SU-DHL-6 (cell line): ENCODE measurements at regions not wholly inside any gene's neighbourhood (a gene's known extent, or its start where the extent isn't known, plus 50 kb on each side); places are given as distances from the start of the nearest gene placed in this dataset.

Experiments used
- H2AFZ ChIP-seq: fragments of 200-600 bp; sonication (generic); 2 replicates; pipeline ENCODE4 v1.6.1; 2014; ENCODE audit warnings: low read depth, mild to moderate bottlenecking, moderate library complexity, mixed read lengths, antibody characterized with exemption, low read length; ENCODE audit not compliant: severe bottlenecking
- H3F3A ChIP-seq: fragments of 200-600 bp; shearing (Covaris generic); 2 replicates; pipeline ENCODE4 v1.6.0; 2016; ENCODE audit warnings: antibody characterized with exemption, mild to moderate bottlenecking; ENCODE audit not compliant: insufficient read depth
- H3K27ac ChIP-seq: fragments of 200-600 bp; sonication (generic); 2 replicates; pipeline ENCODE4 v1.5.1; 2016; ENCODE audit warnings: low read depth, mild to moderate bottlenecking, low read length, moderate library complexity, mixed read lengths
- H3K27me3 ChIP-seq: fragments of 200-600 bp; sonication (generic), shearing (Covaris generic); 2 replicates; pipeline ENCODE4 v1.6.0; 2014; ENCODE audit warnings: mild to moderate bottlenecking, low read length
- H3K36me3 ChIP-seq: fragments of 200-600 bp; sonication (generic); 2 replicates; pipeline ENCODE4 v1.6.1; 2014; ENCODE audit warnings: mild to moderate bottlenecking, low read length, mixed read lengths
- H3K4me2 ChIP-seq: fragments of 300-600, 200-600 bp; shearing (Covaris generic), sonication (generic); 2 replicates; pipeline ENCODE4 v1.6.0; 2014; ENCODE audit warnings: low read length, low read depth, mild to moderate bottlenecking; ENCODE audit not compliant: poor library complexity, severe bottlenecking
- H3K4me3 ChIP-seq: fragments of 200-600 bp; sonication (generic); 2 replicates; pipeline ENCODE4 v1.5.1; 2014; ENCODE audit warnings: antibody characterized with exemption, low read length, mild to moderate bottlenecking, mixed read lengths; ENCODE audit not compliant: insufficient read depth, poor library complexity, severe bottlenecking
- H3K79me2 ChIP-seq: fragments of 200-600 bp; sonication (generic); 2 replicates; pipeline ENCODE4 v1.6.1; 2014; ENCODE audit warnings: mild to moderate bottlenecking, low read length, moderate library complexity; ENCODE audit not compliant: insufficient read depth
- H3K9ac ChIP-seq: fragments of 200-600 bp; sonication (generic); 2 replicates; pipeline ENCODE4 v1.7.0; 2014; ENCODE audit warnings: mild to moderate bottlenecking, low read length
- H3K9me2 ChIP-seq: fragments of 200-600 bp; sonication (generic); replicated peaks from 2 replicates; pipeline ENCODE4 v1.6.1; 2014; ENCODE audit warnings: low read length; ENCODE audit not compliant: insufficient read depth
- H3K9me3 ChIP-seq: fragments of 200-600 bp; sonication (generic); 2 replicates; pipeline ENCODE4 v1.6.1; 2014; ENCODE audit warnings: low read length, mixed read lengths; ENCODE audit not compliant: insufficient read depth
- H4K20me1 ChIP-seq: fragments of 200-600 bp; sonication (generic); 2 replicates; pipeline ENCODE4 v1.6.1; 2014; ENCODE audit warnings: low read depth, mild to moderate bottlenecking, antibody characterized with exemption, low read length, moderate library complexity, mixed read lengths
- CTCF ChIP-seq: fragments of 200-600 bp; sonication (generic); IDR thresholded peaks from one replicate; pipeline ENCODE4 v1.5.1; 2017; ENCODE audit warnings: antibody characterized with exemption, mild to moderate bottlenecking, low read length, moderate library complexity; ENCODE audit not compliant: insufficient read depth, poor library complexity, severe bottlenecking
- EZH2phosphoT487 ChIP-seq: fragments of 200-600 bp; sonication (generic), shearing (Covaris generic); conservative IDR thresholded peaks from 2 replicates; pipeline ENCODE4 v1.6.1; 2018; ENCODE audit warnings: mild to moderate bottlenecking, antibody characterized with exemption, low read length, moderate library complexity, mixed read lengths

GRCh38 chr22:22744412-22745224 is 100.2 kb downstream of the GGTLC2 start:
- Histone ChIP-seq H3K36me3 (no peaks in the 10 kb centered on the region), H3K4me2 (no peak overlapping the region), H3K27ac (no peak overlapping the region)

DNA sequence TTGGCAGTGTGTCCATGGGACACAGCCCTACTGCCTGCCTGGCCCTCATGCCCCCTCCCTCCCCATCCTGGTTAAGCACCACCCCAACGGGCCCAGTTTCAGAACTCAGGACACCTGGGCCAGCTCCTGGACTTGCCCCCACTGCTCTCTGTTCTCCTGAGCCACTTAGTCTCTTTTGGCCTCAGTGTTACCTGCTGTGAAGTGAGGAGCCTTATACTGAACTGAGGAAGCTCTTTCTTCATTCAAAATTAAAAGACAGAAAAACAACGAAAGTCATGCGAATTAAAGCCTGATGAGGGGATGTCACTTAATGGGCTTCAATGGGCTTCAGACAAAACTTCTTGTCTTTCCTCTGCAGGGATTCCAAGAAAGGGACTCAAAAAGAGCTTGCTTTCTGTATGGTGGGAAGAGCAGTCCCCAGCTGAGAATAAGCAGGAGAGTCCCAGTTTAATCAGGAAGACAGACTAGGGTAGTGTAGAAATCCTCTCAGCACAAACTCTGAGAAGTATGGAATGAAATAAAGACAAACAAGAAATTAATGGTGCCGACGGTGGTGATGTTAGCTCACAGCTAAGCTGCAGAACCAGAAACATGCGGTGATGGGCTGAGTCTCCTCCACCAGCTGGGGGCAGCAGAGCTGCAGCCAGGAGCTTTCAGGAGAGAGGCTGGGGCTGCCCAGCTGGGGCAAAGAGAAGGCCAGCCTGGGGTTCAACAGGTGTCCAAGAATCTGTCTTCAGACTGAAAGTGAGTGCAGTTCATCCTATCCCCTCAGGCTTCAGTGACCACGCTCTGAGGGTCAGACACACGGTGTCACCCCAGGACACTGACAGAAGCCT is 101.0 kb downstream of the GGTLC2 start:
- Histone ChIP-seq H3K27me3 (no peaks in the 10 kb centered on the region), H3K9ac (no peak overlapping the region), H3K4me2 (no peak overlapping the region), H2AFZ (no peak overlapping the region), H3K9me3 (no peaks in the 10 kb centered on the region), H4K20me1 (no peaks in the 10 kb centered on the region), H3K79me2 (no peaks in the 10 kb centered on the region), H3K36me3 (no peaks in the 10 kb centered on the region), H3F3A (peaks cover 5% of the 10 kb centered on the region; the same call in 1 of the 2 replicates), H3K4me3 (no peak overlapping the region), H3K9me2 (no peaks in the 10 kb centered on the region), H3K27ac (no peak overlapping the region)
- TF ChIP-seq EZH2phosphoT487: no peak
- TF ChIP-seq CTCF: peak; percentile 99

More at GRCh38 chr22:22744412-22745224, 100.2 kb downstream of the GGTLC2 start:
- H3K4me3 ChIP-seq: no peak overlapping the region
- no peaks in the 10 kb centered on the region for H4K20me1 ChIP-seq
- H3K9me3 ChIP-seq: no peaks in the 10 kb centered on the region
- H3K9me2 ChIP-seq: no peaks in the 10 kb centered on the region
- TF ChIP-seq EZH2phosphoT487: no peak
- no peak for TF ChIP-seq CTCF
- peaks cover 5% of the 10 kb centered on the region; the same call in 1 of the 2 replicates for H3F3A ChIP-seq
- H3K27me3 ChIP-seq: no peaks in the 10 kb centered on the region
- H2AFZ ChIP-seq: no peak overlapping the region
- H3K9ac ChIP-seq: no peak overlapping the region
- H3K79me2 ChIP-seq: no peaks in the 10 kb centered on the region

DNA sequence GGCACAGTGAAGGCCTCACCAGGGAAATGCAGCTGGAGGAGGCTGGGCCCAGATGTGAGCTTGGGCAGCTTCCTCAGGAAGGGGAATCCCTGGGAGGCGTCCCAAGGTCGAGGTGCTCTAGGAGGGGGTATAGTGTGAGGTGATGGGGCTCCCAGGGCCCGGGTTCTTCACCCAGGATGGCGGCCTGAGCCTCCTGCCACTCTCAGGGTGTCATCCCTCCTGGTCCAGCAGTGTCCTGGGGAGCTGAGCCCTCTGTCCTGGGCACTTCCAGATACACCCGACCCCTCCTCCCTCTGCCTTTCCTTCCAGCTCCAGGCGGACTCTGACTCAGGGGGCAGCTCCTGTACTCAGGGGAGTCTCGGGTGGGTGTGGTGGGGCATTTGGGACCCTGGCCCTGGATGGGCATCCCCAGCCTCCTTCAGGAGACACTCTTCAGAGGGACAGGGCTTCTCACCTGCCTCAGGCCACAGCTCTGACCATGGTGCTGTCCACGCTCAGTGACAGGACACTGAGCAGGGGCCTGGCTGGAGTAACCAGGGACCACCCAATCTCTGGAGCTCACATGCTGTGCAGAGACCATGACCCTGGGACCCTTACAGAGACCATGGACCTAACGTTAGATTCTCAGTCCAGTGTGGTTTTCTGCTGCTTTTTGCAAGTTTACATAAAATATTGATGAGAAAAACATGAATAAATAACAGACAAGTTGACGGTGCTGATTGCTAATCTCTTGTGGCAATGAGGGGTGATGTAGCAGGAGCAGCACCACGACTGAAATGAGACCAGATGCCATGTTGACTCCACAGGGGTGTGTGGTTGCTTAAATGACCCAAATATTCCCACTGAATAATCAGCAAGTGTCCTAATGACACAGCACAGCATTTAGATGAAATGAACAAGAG is 101.9 kb downstream of the GGTLC2 start:
- H3K9me2 ChIP-seq: no peaks in the 10 kb centered on the region
- no peaks in the 10 kb centered on the region for H3K27me3 ChIP-seq
- H3K79me2 ChIP-seq: no peaks in the 10 kb centered on the region
- H3K27ac ChIP-seq: peak overlapping the region; percentile 31
- H3K4me2 ChIP-seq: peak overlapping the region; percentile 31
- TF ChIP-seq CTCF (no peak), EZH2phosphoT487 (no peak)
- no peak overlapping the region for H3K9ac ChIP-seq
- H3K36me3 ChIP-seq: no peaks in the 10 kb centered on the region
- H3K9me3 ChIP-seq: no peaks in the 10 kb centered on the region
- peaks cover 5% of the 10 kb centered on the region; the same call in 1 of the 2 replicates for H3F3A ChIP-seq
- no peak overlapping the region for H3K4me3 ChIP-seq
- H2AFZ ChIP-seq: no peak overlapping the region
- H4K20me1 ChIP-seq: no peaks in the 10 kb centered on the region
